Cardiac muscle cell (in vitro differentiated cells and primary cell): ENCODE measurements at regions not wholly inside any gene's neighbourhood (a gene's known extent, or its start where the extent isn't known, plus 50 kb on each side); places are given as distances from the start of the nearest gene placed in this dataset.
A peak's percentile ranks its signal among the peaks of the same experiment; 100 is the strongest.

Experiments
- DNase-seq, 2 donors: peaks; one replicate each; pipeline versions ENCODE4 v3.0.0 to v3.0.0-alpha.2; 2010 to 2017; ENCODE audit warnings: low read depth in 1 of 2, low spot score in 1 of 2
- H3K27ac ChIP-seq: fragments of 200-600 bp; sonication (generic); 2 replicates; pipeline ENCODE4 v1.5.1; 2016
- H3K27me3 ChIP-seq: fragments of 200-600 bp; sonication (generic); 2 replicates; pipeline ENCODE4 v1.6.0; 2016; ENCODE audit warnings: control low read depth
- H3K36me3 ChIP-seq: fragments of 200-600 bp; sonication (generic); 2 replicates; pipeline ENCODE4 v1.5.1; 2016; ENCODE audit warnings: control low read depth
- H3K4me1 ChIP-seq: fragments of 200-600 bp; sonication (generic); 2 replicates; pipeline ENCODE4 v1.8.1; 2017; ENCODE audit warnings: low read depth, mild to moderate bottlenecking, mixed run types
- H3K4me3 ChIP-seq: fragments of 200-600 bp; sonication (generic); 2 replicates; pipeline ENCODE4 v1.5.1; 2016; ENCODE audit warnings: mild to moderate bottlenecking
- H3K9me3 ChIP-seq: fragments of 200-600 bp; sonication (generic); 2 replicates; pipeline ENCODE4 v1.5.1; 2017; ENCODE audit warnings: low read depth, mild to moderate bottlenecking, control low read depth
- TF ChIP-seq, protein P1 (sequence below): IDR thresholded peaks from 2 replicates; pipeline ENCODE4 v1.5.1; 2012; ENCODE audit warnings: low read depth, mild to moderate bottlenecking, low read length

DNA sequence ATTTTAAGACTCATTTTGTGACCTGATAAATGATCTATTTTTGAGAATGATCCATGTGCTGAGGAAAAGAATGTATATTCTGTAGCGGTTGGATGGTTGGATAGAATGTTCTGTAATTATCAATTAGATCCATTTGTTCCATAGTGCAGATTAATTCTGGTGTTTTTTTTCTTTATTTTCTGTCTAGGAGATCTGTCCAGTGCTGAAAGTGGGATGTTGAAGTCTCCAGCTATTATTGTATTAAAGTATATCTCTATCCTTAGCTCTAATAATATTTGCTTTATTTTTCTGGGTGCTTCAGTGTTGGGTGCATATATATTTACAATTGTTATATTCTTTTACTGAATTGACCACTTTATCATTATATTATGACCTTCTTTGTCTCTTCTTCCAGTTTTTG, 1344.9 kb upstream of the TENM3 start:
- DNase-seq: no peak
- no peaks in the 10 kb centered on the region for H3K36me3 ChIP-seq
- H3K9me3 ChIP-seq: no peaks in the 10 kb centered on the region
- no peak overlapping the region for H3K27ac ChIP-seq
- TF ChIP-seq, protein P1, sequence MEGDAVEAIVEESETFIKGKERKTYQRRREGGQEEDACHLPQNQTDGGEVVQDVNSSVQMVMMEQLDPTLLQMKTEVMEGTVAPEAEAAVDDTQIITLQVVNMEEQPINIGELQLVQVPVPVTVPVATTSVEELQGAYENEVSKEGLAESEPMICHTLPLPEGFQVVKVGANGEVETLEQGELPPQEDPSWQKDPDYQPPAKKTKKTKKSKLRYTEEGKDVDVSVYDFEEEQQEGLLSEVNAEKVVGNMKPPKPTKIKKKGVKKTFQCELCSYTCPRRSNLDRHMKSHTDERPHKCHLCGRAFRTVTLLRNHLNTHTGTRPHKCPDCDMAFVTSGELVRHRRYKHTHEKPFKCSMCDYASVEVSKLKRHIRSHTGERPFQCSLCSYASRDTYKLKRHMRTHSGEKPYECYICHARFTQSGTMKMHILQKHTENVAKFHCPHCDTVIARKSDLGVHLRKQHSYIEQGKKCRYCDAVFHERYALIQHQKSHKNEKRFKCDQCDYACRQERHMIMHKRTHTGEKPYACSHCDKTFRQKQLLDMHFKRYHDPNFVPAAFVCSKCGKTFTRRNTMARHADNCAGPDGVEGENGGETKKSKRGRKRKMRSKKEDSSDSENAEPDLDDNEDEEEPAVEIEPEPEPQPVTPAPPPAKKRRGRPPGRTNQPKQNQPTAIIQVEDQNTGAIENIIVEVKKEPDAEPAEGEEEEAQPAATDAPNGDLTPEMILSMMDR: no peak
- H3K4me1 ChIP-seq: no peaks in the 10 kb centered on the region
- no peak overlapping the region for H3K4me3 ChIP-seq
- H3K27me3 ChIP-seq: no peaks in the 10 kb centered on the region

DNA sequence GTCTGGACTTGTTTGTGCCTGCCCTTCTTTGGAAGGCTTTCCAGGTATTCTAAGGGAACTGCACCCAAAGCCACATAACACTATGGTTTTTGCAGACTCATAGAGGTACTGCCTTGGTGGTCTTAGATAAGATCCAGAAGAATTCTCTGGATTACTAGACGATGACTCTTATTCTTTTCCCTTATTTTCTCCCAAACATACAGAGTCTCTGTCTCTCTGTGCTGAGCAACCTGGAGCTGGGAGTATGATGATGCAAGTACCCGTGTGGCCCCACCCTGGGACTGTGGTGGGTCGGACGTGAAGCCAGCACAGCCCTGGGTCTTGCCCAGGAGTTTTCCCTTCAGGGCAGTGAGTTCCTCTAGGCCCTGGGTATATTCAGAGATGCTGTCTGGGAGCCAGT, 1342.4 kb upstream of the TENM3 start:
- H3K36me3 ChIP-seq: no peaks in the 10 kb centered on the region

GRCh38 chr4:180909279-180909678, 1333.9 kb upstream of the TENM3 start:
- TF ChIP-seq, protein P1: no peak
- no peak overlapping the region for H3K27ac ChIP-seq

More for the DNA sequence above, 1342.4 kb upstream of the TENM3 start:
- DNase-seq: no peak
- H3K4me3 ChIP-seq: no peak overlapping the region
- no peaks in the 10 kb centered on the region for H3K27me3 ChIP-seq
- no peaks in the 10 kb centered on the region for H3K4me1 ChIP-seq
- TF ChIP-seq, protein P1: no peak
- no peak overlapping the region for H3K27ac ChIP-seq
- no peaks in the 10 kb centered on the region for H3K9me3 ChIP-seq

GRCh38 chr4:180913750-180914149, 1329.5 kb upstream of the TENM3 start:
- H3K27ac ChIP-seq: no peak overlapping the region

More at GRCh38 chr4:180909279-180909678, 1333.9 kb upstream of the TENM3 start:
- no peaks in the 10 kb centered on the region for H3K9me3 ChIP-seq
- H3K4me3 ChIP-seq: no peak overlapping the region
- no peaks in the 10 kb centered on the region for H3K4me1 ChIP-seq
- H3K36me3 ChIP-seq: no peaks in the 10 kb centered on the region
- H3K27me3 ChIP-seq: no peaks in the 10 kb centered on the region
- peak in 1 of 2 donors; percentile 2 for DNase-seq

DNA sequence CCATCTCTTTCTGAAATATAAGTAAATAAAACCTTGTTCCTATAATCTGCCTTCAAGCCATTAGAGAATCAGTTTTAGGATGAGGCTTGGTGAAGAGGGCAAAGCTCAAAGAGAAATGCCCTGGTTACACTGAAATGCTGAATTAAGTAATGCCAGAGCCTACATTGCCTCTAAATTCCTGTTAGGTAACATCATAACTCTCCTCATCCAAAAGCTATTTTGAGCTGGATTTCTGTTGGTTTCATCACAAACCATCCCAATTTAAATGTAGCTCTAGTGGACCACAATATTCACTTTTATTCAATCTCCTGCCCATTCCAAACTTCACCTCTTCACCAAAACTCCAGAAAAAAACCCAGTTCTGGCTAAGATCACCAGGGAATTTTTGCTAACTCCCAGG, 1319.7 kb upstream of the TENM3 start:
- Histone ChIP-seq H3K4me1 (no peaks in the 10 kb centered on the region), H3K27ac (no peak overlapping the region), H3K36me3 (no peaks in the 10 kb centered on the region), H3K9me3 (no peaks in the 10 kb centered on the region), H3K27me3 (no peaks in the 10 kb centered on the region), H3K4me3 (no peak overlapping the region)
- no peak for DNase-seq
- TF ChIP-seq, protein P1: no peak

More at GRCh38 chr4:180913750-180914149, 1329.5 kb upstream of the TENM3 start:
- TF ChIP-seq, protein P1: no peak
- no peaks in the 10 kb centered on the region for H3K27me3 ChIP-seq
- no peak overlapping the region for H3K4me3 ChIP-seq
- no peaks in the 10 kb centered on the region for H3K4me1 ChIP-seq
- H3K9me3 ChIP-seq: no peaks in the 10 kb centered on the region
- no peaks in the 10 kb centered on the region for H3K36me3 ChIP-seq
- DNase-seq: peak in 1 of 2 donors; percentile 0

- no peak for DNase-seq
- no peak overlapping the region for H3K4me3 ChIP-seq
These were observed 1317.4 kb upstream of the TENM3 start for GRCh38 chr4:180925805-180926204.

More at GRCh38 chr4:180925805-180926204, 1317.4 kb upstream of the TENM3 start:
- Histone ChIP-seq H3K27ac (no peak overlapping the region), H3K36me3 (no peaks in the 10 kb centered on the region), H3K9me3 (no peaks in the 10 kb centered on the region), H3K27me3 (no peaks in the 10 kb centered on the region), H3K4me1 (no peaks in the 10 kb centered on the region)
- TF ChIP-seq, protein P1: no peak
